HG02938 (cell line): ENCODE measurements at regions not wholly inside any gene's neighbourhood (a gene's known extent, or its start where the extent isn't known, plus 50 kb on each side); places are given as distances from the start of the nearest gene placed in this dataset.
"Not testable (repeated sequence)": the region's sequence is repeated elsewhere in the genome, so short reads cannot be mapped to it uniquely, and the experiment has no call there.

Source experiments
- ATAC-seq: cut with Tn5 transposase; IDR thresholded peaks from one replicate; pipeline ENCODE4 v1.9.1; 2021; ENCODE audit warnings: mild to moderate bottlenecking, moderate library complexity; ENCODE audit not compliant: unreplicated experiment

DNA sequence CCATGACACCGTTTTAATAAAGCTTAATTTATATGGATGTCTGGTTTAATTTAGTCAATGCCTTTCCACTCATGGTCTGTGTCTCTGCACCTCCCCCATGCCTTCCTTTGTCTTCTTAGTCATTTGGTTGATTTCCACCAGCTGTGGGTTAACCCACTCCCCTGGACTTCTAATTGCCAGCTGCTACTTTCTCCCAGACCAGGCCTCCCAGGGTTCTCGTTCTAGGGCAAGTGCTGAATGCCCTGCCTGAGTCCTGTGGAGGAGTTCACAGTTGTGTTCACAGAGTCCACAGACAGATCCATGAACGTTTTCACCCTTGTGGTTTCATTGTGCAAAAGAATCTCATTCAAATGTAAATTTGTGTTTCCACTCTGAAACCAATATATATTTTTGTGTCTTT, 243.4 kb downstream of the NUF2 start:
- no peak for ATAC-seq

DNA sequence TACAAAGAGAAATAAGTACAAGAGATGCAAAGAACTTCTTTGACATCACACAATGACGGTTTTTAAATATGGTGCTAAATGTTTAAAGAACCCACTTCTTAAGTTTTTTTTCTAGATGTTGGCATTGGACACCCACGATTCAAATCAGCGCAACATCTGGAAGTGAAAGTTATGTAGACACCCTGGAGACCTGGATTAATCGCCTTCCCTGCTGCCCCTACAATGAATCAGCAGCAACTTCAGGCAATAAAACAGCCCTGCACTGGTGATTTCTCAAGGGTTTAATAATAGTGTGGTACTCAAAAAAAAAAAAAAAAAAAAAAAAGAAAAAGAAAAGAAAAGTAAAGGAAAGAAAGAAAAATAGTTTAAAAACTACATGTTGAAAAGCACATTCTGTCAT, 248.3 kb downstream of the NUF2 start:
- no peak for ATAC-seq

DNA sequence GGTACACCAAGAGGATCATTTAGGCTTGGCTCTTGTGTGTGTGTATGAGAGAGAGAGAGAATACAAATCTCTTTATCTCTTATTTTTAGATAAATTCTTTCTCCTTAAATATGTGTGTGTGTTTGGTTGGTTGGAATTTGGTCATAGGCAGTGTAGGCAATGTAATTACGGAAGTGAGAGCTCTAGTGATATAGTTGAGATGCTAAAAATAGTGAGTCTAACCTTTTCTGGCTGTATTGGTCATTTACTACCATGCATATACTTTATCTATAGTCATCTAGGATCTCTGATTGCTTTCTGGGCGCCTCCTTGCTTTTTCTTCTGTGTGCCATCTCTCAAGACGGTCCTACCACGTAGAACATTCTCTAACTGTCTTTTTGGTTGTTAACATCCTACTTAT, 250.2 kb downstream of the NUF2 start:
- ATAC-seq: no peak

DNA sequence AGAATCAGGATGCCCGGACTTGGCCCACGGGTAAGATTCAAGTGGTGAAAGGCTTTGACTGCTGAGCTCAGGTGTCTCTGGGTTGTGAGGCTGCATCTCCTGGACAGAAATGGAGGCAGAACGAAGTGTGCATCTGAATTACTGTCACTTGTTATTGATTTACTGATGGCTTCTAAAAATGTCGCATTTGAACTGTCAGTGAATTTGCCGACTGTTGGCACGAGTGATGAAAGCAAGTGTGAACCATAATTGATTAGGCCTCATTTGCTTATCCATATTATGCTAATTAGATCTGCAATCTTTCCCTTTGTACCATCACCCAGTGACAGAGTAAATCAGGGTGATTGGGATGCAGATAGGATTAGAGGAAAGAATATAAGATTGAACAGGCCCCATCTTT, 252.4 kb downstream of the NUF2 start:
- ATAC-seq: no peak

DNA sequence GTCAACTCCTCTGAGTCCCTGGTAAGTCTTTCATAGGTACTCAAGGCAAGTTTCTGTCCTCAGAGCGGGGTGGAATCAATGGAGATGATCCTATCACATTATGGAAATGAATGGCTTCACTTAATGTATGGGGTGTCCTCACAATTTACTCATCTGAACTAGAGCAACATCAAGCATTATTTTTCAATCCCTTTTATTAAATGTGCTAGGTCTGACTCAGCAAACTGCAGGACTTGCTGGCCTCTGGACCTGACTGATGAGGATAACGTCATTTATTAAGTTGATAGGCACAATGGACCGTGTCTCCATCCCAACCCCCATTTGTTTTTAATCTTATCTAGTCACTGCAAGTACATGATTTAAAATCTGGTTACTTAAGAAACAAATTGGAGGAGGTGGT, 259.2 kb downstream of the NUF2 start:
- ATAC-seq: no peak

DNA sequence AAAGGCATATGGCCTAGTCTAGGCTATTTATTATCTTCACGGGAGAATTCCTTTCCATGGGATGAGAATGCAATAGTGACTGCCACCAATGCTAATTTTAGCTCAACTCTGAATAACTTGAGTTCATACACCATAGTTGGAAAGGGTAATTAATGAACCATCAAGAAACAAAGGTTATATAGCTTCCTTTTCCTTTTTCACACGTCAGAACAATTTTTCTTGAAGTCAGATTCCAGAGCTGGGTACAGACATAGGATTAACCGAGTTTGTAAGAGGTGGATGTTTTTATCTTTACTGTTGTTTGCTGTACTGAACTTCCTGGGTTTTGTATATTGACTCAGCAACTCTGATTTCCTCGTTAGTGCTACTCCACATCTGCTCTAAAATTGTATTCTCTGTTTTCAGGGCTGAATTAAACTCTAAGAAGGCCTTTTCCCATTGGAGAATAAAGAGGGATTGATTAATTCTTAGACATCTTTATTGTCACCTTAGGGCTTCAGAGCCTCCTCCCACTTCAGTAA, 262.0 kb downstream of the NUF2 start:
- ATAC-seq: no peak

DNA sequence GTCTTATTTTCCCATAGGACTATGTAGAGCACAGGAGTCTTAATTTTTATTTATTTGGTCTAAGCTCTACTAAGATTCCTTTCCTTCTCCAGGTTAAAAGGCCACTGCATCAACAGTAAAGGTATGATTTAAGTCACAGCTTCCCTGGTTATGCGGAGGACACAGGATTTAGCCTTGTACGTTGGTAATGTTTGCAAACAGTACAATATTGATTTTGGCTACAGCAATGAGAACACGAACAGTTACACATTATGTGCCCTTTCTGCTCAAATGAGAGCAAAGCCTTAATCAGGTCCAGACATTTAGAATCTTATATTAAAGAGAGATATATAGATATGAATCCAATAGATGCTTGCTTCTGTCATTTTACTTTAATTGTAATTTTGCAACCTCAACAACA, 264.0 kb downstream of the NUF2 start:
- no peak for ATAC-seq

DNA sequence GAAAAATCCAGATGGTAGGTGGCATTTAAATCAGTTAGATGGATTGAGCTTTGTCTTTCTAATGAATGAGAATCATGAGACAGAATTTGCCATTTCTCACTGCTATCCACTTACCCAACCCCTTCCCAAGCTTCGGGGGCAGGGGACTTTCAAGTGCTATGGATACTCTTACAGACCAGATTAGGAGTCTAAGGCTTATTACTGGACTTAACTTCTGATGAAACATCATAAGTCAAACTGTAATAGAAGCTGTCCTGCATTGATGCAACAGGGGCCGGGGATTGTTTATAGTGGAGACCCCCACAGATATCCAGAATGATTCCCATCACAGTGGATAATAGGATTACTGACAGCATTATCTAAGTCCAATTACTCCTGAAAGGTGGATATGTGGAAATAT, 267.0 kb downstream of the NUF2 start:
- ATAC-seq: no peak

DNA sequence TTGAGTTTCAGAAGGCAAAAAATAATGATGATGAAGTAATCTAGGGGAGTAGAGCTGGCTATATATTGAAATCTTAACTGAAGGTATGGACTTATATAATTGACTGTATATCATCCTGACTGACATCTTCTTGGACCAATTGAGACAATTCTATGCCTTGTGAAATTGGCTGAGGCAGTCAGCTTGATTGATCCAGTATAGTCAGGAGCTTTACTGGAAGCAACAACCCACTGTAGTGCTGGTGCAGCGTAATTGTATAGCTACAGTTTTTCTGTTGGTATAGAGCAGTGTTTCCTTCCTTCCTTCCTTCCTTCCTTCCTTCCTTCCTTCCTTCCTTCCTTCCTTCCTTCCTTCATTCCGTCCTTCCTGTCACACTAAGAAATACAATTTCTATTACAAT, 268.0 kb downstream of the NUF2 start:
- ATAC-seq: no peak

DNA sequence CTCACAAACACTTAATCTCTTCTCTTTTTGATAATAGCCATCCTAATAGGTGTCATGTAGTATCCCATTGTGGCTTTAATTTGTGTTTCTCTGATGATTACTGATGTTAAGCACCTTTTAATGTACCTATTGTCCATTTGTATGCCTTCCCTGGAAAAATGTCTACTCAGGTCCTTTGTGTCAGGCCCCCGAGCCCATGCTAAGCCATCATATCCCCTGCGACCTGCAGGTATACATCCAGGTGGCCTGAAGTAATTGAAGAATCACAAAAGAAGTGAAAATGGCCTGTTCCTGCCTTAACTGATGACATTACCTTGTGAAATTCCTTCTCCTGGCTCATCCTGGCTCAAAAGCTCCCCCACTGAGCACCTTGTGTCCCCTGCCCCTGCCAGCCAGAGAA, 269.4 kb downstream of the NUF2 start:
- ATAC-seq: not testable (repeated sequence)

DNA sequence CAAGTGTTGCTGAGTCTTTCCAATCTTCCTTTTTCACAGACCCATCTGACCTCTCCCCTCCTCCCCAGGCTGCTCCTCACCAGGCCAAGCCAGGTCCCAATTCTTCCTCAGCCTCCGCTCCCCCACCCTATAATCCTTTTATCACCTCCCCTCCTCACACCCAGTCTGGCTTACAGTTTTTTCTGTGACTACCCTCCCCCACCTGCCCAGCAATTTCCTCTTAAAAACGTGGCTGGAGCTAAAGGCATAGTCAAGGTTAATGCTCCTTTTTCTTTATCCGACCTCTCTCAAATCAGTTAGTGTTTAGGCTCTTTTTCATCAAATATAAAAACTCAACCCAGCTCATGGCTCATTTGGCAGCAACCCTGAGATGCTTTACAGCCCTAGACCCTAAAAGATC, 270.9 kb downstream of the NUF2 start:
- not testable (repeated sequence) for ATAC-seq

DNA sequence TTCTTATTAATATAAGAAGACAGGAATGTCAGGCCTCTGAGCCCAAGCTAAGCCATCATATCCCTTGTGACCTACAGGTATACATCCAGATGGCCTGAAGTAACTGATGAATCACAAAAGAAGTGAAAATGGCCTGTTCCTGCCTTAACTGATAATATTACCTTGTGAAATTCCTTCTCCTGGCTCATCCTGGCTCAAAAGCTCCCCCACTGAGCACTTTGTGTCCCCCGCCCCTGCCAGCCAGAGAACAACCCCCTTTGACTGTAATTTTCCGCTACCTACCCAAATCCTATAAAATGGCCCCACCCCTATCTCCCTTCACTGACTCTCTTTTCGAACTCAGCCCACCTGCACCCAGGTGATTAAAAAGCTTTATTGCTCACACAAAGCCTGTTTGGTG, 274.4 kb downstream of the NUF2 start:
- ATAC-seq: not testable (repeated sequence)

DNA sequence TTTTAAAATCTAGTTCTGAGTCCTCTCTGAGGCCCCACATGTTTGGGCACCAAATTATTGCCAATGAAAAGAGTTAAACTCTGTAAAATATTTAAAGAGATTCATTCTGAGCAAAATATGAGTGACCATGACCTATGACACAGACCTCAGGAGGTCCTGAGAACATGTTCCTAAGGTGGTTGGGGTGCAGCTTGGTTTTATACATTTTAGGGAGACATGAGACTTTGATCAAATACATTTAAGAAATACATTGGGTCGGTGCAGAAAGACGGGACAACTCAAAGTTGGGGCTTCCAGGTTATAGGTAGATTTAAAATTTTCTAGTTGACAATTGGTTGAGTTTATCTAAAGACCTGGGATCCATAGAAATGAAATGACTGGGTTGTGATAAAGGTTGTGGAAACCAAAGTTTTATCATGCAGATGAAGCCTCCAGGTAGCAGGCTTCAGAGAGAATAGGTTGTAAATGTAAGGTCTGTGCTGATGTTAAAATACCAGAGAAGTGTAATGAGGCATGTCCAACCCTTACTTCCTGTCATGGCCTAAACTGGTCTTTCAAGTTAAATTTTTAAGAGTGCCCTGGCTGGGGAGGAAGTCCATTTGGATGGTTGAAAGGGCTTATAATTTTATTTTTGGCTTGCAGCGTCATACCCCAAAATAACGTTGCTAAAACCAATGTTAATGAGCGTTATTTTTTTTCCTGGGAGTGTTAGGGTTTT, 274.9 kb downstream of the NUF2 start:
- no peak for ATAC-seq

DNA sequence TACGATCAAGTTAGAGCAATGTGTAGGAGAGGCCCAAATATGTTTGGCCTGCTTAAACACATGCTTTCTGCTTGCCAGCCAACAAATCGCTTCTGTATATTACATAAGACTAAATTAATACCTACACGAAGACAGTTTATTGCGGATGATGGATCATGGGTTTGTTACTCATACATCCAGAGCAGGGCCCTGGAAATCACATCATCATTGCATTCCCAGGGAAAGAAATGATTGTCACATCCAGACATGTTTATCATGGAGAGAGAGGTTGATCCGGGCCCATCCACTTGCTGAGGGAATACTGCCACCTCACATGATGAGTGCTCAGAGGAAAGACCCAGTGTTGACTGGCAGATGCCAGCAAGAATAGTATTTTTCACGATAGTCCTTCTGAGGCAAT, 282.6 kb downstream of the NUF2 start:
- no peak for ATAC-seq

DNA sequence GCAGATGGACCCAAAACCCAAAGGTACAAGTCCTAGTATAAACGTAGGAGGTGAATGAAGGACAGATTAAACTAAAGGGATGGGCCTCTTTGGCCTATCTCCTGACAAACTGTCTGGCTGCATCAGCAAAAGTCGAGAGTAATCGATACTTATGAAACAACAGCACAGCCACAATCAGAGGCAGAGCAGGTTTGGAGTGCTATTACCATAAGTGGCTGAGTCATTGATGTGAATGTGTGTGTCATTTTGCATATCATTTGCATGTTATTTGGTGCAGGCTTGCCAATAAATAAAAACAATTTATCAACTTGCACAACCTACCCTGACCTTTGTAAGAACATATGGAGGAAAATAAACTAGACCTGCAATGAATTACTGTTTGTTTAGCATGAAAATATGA, 283.1 kb downstream of the NUF2 start:
- no peak for ATAC-seq

DNA sequence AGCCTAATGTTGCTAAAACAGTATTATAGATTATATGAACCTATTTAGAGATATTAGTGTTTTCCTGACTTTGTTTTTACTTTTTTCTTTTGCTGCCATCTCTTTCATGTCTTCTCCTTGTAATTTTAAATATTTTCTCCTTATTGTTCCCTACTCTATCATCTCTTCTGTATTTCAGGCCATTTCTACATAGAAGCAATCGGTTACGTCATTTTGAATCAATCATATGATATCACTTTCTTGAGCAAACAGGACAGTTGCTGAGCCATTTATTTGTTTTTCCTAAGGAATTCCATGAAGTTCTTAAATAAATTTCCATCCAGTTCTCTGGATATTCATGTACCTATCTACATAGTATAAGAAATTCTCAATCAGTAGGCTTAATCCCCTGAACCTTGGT, 287.2 kb downstream of the NUF2 start:
- no peak for ATAC-seq

DNA sequence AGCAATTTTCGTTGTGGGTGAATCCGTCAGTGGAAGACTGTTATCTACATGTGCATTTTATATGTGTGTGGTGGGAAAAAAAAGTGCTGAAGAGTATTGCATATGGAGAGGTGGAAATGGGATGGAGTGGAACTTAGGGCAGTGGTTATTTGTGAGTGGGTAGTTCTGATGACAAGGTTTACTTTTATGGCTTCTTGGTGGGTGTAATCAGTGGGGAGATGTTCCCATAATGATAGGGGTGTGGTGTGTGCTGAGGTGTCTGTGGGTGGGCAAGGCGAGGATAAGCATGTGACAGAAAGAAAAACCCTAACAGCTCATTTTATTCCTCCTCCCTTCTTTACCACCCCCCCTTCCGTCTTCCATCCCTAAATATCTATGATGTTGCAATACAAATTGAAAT, 288.1 kb downstream of the NUF2 start:
- ATAC-seq: no peak

DNA sequence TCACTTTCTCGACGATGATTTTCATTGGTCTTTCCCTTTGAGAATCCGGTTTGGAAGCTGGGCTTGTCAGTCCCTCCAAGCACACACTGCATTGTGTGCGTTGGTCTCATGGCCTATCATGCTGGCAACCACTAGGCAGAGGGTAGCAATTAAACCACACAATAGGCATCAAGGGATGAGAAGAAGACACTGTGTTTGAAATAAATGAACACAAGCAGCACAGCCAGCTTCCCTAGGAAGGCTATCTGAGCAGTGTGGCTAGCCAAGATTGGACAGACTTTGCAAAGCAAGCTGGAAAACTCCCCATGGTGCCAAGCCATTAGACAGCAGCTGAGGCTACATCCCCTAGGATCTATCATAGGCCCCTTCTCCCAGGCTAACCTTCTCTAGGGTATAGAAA, 288.7 kb downstream of the NUF2 start:
- no peak for ATAC-seq

DNA sequence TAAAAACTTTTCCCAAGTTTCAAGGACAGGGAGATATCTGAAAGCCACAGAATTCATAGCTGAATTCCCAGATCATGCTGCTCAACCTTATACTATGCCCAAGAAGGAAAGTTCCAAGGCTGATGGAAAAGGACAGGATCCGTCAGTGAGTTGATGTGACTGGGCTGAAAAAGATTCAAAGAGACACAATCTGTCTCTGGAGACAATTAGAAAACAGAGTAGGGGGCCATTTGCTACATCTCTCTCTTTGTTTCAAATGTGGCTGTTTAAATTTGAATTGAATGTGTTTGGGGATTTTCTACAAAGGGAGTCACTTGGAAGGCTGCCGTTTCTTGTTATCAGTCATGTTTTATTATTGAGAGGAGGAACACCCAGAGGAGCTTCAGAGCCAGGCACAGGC, 292.6 kb downstream of the NUF2 start:
- no peak for ATAC-seq

DNA sequence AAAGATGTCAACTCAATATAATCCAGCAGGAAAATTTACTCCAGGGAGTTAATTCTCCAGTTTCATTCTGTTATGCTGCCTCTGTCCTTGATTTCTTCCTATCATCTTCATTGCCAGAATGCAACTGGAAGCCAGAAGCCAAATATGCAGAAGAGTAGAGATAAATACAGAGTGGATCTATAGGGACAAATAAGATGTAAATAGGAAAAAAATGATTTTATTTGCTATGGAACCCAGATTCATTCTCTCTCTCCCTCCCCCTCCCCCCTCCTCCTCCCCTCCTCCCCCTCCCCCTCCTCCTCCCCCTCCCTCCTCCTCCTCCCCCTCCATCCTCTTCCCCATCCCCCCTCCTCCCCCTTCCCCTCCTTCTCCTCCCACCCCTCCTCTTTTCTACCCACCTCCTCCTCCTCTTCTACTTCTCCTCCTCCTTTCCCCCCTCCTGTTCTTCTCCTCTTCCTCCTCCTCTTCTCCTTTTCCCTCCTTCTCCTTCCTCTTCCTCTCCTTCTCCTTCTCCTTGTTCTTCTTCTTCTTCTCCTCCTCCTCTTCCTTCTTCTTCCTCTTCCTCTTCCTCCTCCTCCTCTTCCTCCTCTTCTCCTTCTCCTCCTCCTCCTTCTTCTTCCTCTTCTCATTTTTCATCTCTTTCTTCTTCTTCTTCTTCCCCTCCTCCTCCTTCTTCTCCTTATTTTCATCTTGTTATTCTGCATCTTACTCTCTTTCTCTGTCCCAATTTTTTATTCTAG, 306.4 kb downstream of the NUF2 start:
- ATAC-seq: no peak

DNA sequence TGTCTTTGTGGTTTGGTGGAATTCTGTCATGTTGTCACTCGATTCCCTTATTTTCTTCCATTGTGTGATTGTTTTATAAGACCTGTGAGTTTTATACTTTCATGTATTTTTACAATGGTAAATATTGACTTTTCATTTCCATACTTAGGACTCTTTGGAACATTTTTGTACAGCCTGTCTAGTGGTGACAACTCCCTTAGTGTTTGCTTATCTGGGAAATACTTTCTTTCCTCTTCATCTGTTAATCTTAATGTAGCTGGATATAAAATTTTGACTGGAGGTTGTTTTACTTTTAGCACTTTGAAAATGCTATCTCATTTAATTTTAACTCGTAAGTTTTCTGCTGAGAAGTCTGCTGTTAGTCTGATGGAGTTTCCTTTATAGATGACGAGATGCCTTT, 310.5 kb downstream of the NUF2 start:
- no peak for ATAC-seq

DNA sequence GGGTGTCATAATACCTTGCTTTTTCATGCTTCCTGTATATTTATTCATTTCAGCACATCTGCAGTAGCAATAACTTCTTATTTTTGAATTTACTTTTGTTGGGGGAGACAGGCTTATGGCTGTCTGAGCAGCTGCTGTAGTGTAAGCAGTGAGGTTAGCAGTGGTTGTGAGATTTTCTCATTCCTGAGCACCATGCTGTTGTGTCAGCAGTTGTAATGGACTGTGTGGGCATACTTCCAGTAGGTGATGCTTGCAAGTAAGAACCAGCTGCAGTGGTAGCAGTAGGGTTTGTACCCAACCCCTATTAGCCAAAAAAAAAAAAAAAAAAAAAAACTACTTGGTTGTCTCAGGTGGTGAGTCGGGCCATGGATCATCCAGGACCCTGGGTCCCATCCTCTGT, 311.6 kb downstream of the NUF2 start:
- ATAC-seq: no peak

DNA sequence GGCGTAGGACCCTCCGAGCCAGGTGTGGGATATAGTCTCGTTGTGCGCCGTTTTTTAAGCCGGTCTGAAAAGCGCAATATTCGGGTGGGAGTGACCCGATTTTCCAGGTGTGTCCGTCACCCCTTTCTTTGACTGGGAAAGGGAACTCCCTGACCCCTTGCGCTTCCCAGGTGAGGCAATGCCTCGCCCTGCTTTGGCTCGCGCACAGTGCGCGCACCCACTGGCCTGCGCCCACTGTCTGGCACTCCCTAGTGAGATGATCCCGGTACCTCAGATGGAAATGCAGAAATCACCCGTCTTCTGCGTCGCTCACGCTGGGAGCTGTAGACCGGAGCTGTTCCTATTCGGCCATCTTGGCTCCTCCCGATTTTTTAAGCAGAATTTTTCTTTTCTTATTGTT, 323.9 kb downstream of the NUF2 start:
- not testable (repeated sequence) for ATAC-seq
